ENCODE measurements at regions not wholly inside any gene's neighbourhood (a gene's known extent, or its start where the extent isn't known, plus 50 kb on each side); places are given as distances from the start of the nearest gene placed in this dataset.

- Histone ChIP-seq H3K4me3 (ENCODE audit: low read length) (no peak overlapping the region), H3K9me2 (replicated peaks; ENCODE audit: low read length) (no peaks in the 10 kb centered on the region), H3K4me1 (ENCODE audit: insufficient read depth, low read length) (no peaks in the 10 kb centered on the region), H3K9ac (ENCODE audit: low read length) (no peak overlapping the region), H3K27me3 (ENCODE audit: low read length) (no peaks in the 10 kb centered on the region), H4K20me1 (ENCODE audit: low read length) (no peaks in the 10 kb centered on the region), H3K9me3 (ENCODE audit: low read length) (peaks cover 21% of the 10 kb centered on the region), H3K36me3 (ENCODE audit: low read depth, low read length) (no peaks in the 10 kb centered on the region), H3F3A (ENCODE audit: low read length, unreplicated experiment) (no peaks in the 10 kb centered on the region), H3K79me2 (ENCODE audit: low read length) (no peaks in the 10 kb centered on the region), H3K27ac (ENCODE audit: low read length) (no peak overlapping the region), H2AFZ (ENCODE audit: low read length) (no peak overlapping the region), H3K4me2 (ENCODE audit: low read length) (no peak overlapping the region)
- BruUV-seq (replicated peaks) = no TSS peak
- CTCF ChIA-PET = no interaction called here
- ATAC-seq (no peak), DNase-seq (no peak)
- TF ChIP-seq EZH2phosphoT487 (IDR thresholded peaks at IDR 0.05; ENCODE audit: borderline replicate concordance, low read length) (no peak), CTCF (conservative IDR thresholded peaks at IDR 0.05; ENCODE audit: low read depth, low read length) (no peak), EZH2 (IDR thresholded peaks at IDR 0.05; ENCODE audit: low read length, unreplicated experiment) (no peak)
- POLR2A ChIA-PET (ENCODE audit: unreplicated experiment) = no interaction called here
- intact Hi-C loops (cut with micrococcal nuclease) = no loop called here
Observed at GRCh38 chr11:81892770-81893635, 840.7 kb downstream of the FAM181B start.

- no peaks in the 10 kb centered on the region for H3F3A ChIP-seq (ENCODE audit: low read length, unreplicated experiment)
- H3K27ac ChIP-seq (ENCODE audit: low read length) = no peak overlapping the region
- DNase-seq = no peak
- no peak overlapping the region for H3K4me2 ChIP-seq (ENCODE audit: low read length)
- intact Hi-C loops (cut with micrococcal nuclease) = no loop called here
- H3K4me3 ChIP-seq (ENCODE audit: low read length) = no peak overlapping the region
- H3K9me2 ChIP-seq (replicated peaks; ENCODE audit: low read length) = no peaks in the 10 kb centered on the region
- POLR2A ChIA-PET (ENCODE audit: unreplicated experiment) = no interaction called here
- H3K27me3 ChIP-seq (ENCODE audit: low read length) = no peaks in the 10 kb centered on the region
- H3K79me2 ChIP-seq (ENCODE audit: low read length) = no peaks in the 10 kb centered on the region
- no peaks in the 10 kb centered on the region for H3K4me1 ChIP-seq (ENCODE audit: insufficient read depth, low read length)
- no TSS peak for BruUV-seq (replicated peaks)
- H3K36me3 ChIP-seq (ENCODE audit: low read depth, low read length) = no peaks in the 10 kb centered on the region
- TF ChIP-seq CTCF (conservative IDR thresholded peaks at IDR 0.05; ENCODE audit: low read depth, low read length) (no peak), EZH2phosphoT487 (IDR thresholded peaks at IDR 0.05; ENCODE audit: borderline replicate concordance, low read length) (no peak), EZH2 (IDR thresholded peaks at IDR 0.05; ENCODE audit: low read length, unreplicated experiment) (no peak)
- no peak overlapping the region for H2AFZ ChIP-seq (ENCODE audit: low read length)
- peaks cover 14% of the 10 kb centered on the region for H3K9me3 ChIP-seq (ENCODE audit: low read length)
- ATAC-seq = no peak
- H3K9ac ChIP-seq (ENCODE audit: low read length) = no peak overlapping the region
- CTCF ChIA-PET = no interaction called here
- H4K20me1 ChIP-seq (ENCODE audit: low read length) = no peaks in the 10 kb centered on the region
Observed at GRCh38 chr11:81888391-81888790, 845.3 kb downstream of the FAM181B start.

GRCh38 chr11:81887671-81888070 lies 846.0 kb downstream of the FAM181B start:
- H3K27ac ChIP-seq (ENCODE audit: low read length) = no peak overlapping the region
- TF ChIP-seq EZH2phosphoT487 (IDR thresholded peaks at IDR 0.05; ENCODE audit: borderline replicate concordance, low read length) (no peak), CTCF (conservative IDR thresholded peaks at IDR 0.05; ENCODE audit: low read depth, low read length) (no peak), EZH2 (IDR thresholded peaks at IDR 0.05; ENCODE audit: low read length, unreplicated experiment) (no peak)
- no peak overlapping the region for H2AFZ ChIP-seq (ENCODE audit: low read length)
- no peak for DNase-seq
- H3K4me1 ChIP-seq (ENCODE audit: insufficient read depth, low read length) = no peaks in the 10 kb centered on the region
- peaks cover 10% of the 10 kb centered on the region for H3K9me3 ChIP-seq (ENCODE audit: low read length)
- no peaks in the 10 kb centered on the region for H3K27me3 ChIP-seq (ENCODE audit: low read length)
- no peak overlapping the region for H3K9ac ChIP-seq (ENCODE audit: low read length)
- intact Hi-C loops (cut with micrococcal nuclease) = no loop called here
- no peak overlapping the region for H3K4me2 ChIP-seq (ENCODE audit: low read length)
- H3K79me2 ChIP-seq (ENCODE audit: low read length) = no peaks in the 10 kb centered on the region
- no peak overlapping the region for H3K4me3 ChIP-seq (ENCODE audit: low read length)
- ChIA-PET POLR2A (ENCODE audit: unreplicated experiment) (no interaction called here), CTCF (no interaction called here)
- no peaks in the 10 kb centered on the region for H3F3A ChIP-seq (ENCODE audit: low read length, unreplicated experiment)
- no peaks in the 10 kb centered on the region for H3K9me2 ChIP-seq (replicated peaks; ENCODE audit: low read length)
- H4K20me1 ChIP-seq (ENCODE audit: low read length) = no peaks in the 10 kb centered on the region
- ATAC-seq = no peak
- H3K36me3 ChIP-seq (ENCODE audit: low read depth, low read length) = no peaks in the 10 kb centered on the region
- no TSS peak for BruUV-seq (replicated peaks)

Data from PC-3 (cell line).